ENCODE measurements at regions not wholly inside any gene's neighbourhood (a gene's known extent, or its start where the extent isn't known, plus 50 kb on each side); places are given as distances from the start of the nearest gene placed in this dataset.

GRCh38 chr1:108049178-108049819 lies 84.3 kb upstream of the VAV3 start:
- TF ChIP-seq POLR2A (IDR thresholded peaks at IDR 0.05) (no peak), CTCF (IDR thresholded peaks at IDR 0.05 in 4 of 5, conservative IDR thresholded peaks at IDR 0.05 in 1 of 5) (peak in 1 of 5 experiments; percentile 24)
- Histone ChIP-seq H3K4me3 (no peak overlapping the region), H3K36me3 (no peaks in the 10 kb centered on the region), H3K27ac (no peak overlapping the region), H3K27me3 (peaks cover 0 to 3% (median 3%) of the 10 kb centered on the region in 3 donors), H3K4me1 (peaks cover 14 to 28% of the 10 kb centered on the region in 2 donors), H3K9me3 (no peaks in the 10 kb centered on the region)
- ATAC-seq (peak in 1 of 2 donors; percentile 49), DNase-seq (peak in 1 of 2 donors; percentile 15)
- in situ Hi-C loops (cut with MboI; ENCODE audit: low sequenced_read_pairs in 4 of 4) (no loop called here), intact Hi-C loops (cut with DNase I; ENCODE audit: low total_unique reads) (loop anchor here (10.0 kb wide), 1 partner anchor 54 kb away; no protein-coding TSS in a partner anchor)

- intact Hi-C loops (cut with DNase I; ENCODE audit: low total_unique reads) = loop anchor here (10.0 kb wide), 1 partner anchor 54 kb away; no protein-coding TSS in a partner anchor
- Histone ChIP-seq H3K27ac (no peak overlapping the region), H3K9me3 (no peaks in the 10 kb centered on the region), H3K4me3 (no peak overlapping the region), H3K36me3 (no peaks in the 10 kb centered on the region), H3K27me3 (peaks cover 0 to 3% (median 3%) of the 10 kb centered on the region in 3 donors), H3K4me1 (peaks cover 14 to 28% of the 10 kb centered on the region in 2 donors)
- no peak for TF ChIP-seq POLR2A (IDR thresholded peaks at IDR 0.05)
- TF ChIP-seq CTCF (IDR thresholded peaks at IDR 0.05 in 4 of 5, conservative IDR thresholded peaks at IDR 0.05 in 1 of 5) = no peak
- DNase-seq = no peak
- in situ Hi-C loops (cut with MboI; ENCODE audit: low sequenced_read_pairs in 4 of 4) = no loop called here
- ATAC-seq = no peak
These were observed 83.6 kb upstream of the VAV3 start for GRCh38 chr1:108048301-108049177.

- DNase-seq (no peak), ATAC-seq (no peak)
- in situ Hi-C loops (cut with MboI; ENCODE audit: low sequenced_read_pairs in 4 of 4) = no loop called here
- Histone ChIP-seq H3K9me3 (no peaks in the 10 kb centered on the region), H3K27me3 (peaks cover 0 to 3% (median 3%) of the 10 kb centered on the region in 3 donors), H3K27ac (no peak overlapping the region), H3K4me1 (peaks cover 14 to 22% of the 10 kb centered on the region in 2 donors), H3K36me3 (no peaks in the 10 kb centered on the region), H3K4me3 (no peak overlapping the region)
- TF ChIP-seq POLR2A (IDR thresholded peaks at IDR 0.05) (no peak), CTCF (IDR thresholded peaks at IDR 0.05 in 4 of 5, conservative IDR thresholded peaks at IDR 0.05 in 1 of 5) (no peak)
- intact Hi-C loops (cut with DNase I; ENCODE audit: low total_unique reads) = loop anchor here (10.0 kb wide), 1 partner anchor 52 kb away; no protein-coding TSS in a partner anchor
These were observed 82.1 kb upstream of the VAV3 start for GRCh38 chr1:108047085-108047484.

- Histone ChIP-seq H3K9me3 (no peaks in the 10 kb centered on the region), H3K27ac (no peak overlapping the region), H3K4me3 (no peak overlapping the region), H3K4me1 (peaks cover 5 to 11% of the 10 kb centered on the region in 2 donors), H3K36me3 (no peaks in the 10 kb centered on the region), H3K27me3 (peaks cover 0 to 3% (median 3%) of the 10 kb centered on the region in 3 donors)
- in situ Hi-C loops (cut with MboI; ENCODE audit: low sequenced_read_pairs in 4 of 4) = no loop called here
- DNase-seq = no peak
- intact Hi-C loops (cut with DNase I; ENCODE audit: low total_unique reads) = loop anchor here (10.0 kb wide), 1 partner anchor 51 kb away; no protein-coding TSS in a partner anchor
- ATAC-seq = no peak
- TF ChIP-seq CTCF (IDR thresholded peaks at IDR 0.05 in 4 of 5, conservative IDR thresholded peaks at IDR 0.05 in 1 of 5) (no peak), POLR2A (IDR thresholded peaks at IDR 0.05) (no peak)
These were observed 81.0 kb upstream of the VAV3 start for GRCh38 chr1:108046026-108046425.
